Fibroblast of pulmonary artery (primary cell): ENCODE measurements at regions not wholly inside any gene's neighbourhood (a gene's known extent, or its start where the extent isn't known, plus 50 kb on each side); places are given as distances from the start of the nearest gene placed in this dataset.
"Not testable (repeated sequence)": the region's sequence is repeated elsewhere in the genome, so short reads cannot be mapped to it uniquely, and the experiment has no call there.

Source experiments
- DNase-seq: peaks from one replicate; pipeline ENCODE4 v3.0.0-alpha.2; 2010; ENCODE audit warnings: low read depth
- H3K4me3 ChIP-seq: replicated peaks from 2 replicates; pipeline ENCODE4 v1.5.1; 2011; ENCODE audit warnings: low read depth, mild to moderate bottlenecking, control low read depth, low read length, moderate library complexity
- TF ChIP-seq, protein P1 (sequence below): IDR thresholded peaks from 2 replicates; pipeline ENCODE4 v1.5.1; 2011; ENCODE audit warnings: mild to moderate bottlenecking, control low read depth, low read length, inconsistent platforms; ENCODE audit errors: missing control alignments

DNA sequence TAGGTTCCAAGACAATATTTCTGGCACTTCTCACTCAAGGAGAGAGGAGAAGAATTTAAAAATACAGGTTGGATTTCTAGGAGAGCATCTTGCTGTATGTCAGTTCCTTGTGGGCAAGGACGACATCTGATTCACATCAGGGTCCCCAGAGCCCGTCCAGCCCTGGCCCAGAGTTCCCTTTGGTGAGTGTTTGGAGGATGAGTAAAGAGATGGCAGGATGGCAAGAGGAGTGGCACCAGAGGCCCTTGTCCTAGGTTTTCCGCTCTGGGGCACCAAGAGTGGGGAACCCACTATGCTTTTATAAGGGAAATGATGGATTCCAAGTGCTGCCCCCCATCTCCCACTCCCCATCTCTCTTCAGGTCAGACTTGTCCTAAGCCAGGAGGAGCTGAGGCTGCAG is 181.8 kb downstream of the TBC1D2B start:
- TF ChIP-seq, protein P1, sequence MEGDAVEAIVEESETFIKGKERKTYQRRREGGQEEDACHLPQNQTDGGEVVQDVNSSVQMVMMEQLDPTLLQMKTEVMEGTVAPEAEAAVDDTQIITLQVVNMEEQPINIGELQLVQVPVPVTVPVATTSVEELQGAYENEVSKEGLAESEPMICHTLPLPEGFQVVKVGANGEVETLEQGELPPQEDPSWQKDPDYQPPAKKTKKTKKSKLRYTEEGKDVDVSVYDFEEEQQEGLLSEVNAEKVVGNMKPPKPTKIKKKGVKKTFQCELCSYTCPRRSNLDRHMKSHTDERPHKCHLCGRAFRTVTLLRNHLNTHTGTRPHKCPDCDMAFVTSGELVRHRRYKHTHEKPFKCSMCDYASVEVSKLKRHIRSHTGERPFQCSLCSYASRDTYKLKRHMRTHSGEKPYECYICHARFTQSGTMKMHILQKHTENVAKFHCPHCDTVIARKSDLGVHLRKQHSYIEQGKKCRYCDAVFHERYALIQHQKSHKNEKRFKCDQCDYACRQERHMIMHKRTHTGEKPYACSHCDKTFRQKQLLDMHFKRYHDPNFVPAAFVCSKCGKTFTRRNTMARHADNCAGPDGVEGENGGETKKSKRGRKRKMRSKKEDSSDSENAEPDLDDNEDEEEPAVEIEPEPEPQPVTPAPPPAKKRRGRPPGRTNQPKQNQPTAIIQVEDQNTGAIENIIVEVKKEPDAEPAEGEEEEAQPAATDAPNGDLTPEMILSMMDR, result no peak
- no peak for DNase-seq
- H3K4me3 ChIP-seq, result no peak overlapping the region

DNA sequence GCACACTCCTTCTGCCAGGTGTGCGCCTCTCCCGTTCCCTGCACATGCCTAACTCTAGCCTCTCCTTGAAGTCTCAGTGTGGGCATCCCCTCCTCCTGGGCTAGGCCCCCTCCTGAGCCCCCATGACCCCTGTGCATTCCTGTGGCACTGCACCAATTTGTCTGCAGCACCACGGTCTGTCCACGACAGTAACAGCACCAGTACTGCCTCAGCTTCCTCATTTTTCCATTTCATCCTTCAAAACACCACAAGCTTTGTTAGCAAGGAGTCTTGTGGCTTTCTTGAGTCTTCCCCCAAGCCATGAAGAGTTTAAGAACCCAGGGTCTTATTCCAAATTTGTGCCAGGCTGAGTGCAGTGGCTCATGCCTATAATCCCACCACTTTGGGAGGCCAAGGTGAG is 182.4 kb downstream of the TBC1D2B start:
- H3K4me3 ChIP-seq, DNase-seq: not testable (repeated sequence)

DNA sequence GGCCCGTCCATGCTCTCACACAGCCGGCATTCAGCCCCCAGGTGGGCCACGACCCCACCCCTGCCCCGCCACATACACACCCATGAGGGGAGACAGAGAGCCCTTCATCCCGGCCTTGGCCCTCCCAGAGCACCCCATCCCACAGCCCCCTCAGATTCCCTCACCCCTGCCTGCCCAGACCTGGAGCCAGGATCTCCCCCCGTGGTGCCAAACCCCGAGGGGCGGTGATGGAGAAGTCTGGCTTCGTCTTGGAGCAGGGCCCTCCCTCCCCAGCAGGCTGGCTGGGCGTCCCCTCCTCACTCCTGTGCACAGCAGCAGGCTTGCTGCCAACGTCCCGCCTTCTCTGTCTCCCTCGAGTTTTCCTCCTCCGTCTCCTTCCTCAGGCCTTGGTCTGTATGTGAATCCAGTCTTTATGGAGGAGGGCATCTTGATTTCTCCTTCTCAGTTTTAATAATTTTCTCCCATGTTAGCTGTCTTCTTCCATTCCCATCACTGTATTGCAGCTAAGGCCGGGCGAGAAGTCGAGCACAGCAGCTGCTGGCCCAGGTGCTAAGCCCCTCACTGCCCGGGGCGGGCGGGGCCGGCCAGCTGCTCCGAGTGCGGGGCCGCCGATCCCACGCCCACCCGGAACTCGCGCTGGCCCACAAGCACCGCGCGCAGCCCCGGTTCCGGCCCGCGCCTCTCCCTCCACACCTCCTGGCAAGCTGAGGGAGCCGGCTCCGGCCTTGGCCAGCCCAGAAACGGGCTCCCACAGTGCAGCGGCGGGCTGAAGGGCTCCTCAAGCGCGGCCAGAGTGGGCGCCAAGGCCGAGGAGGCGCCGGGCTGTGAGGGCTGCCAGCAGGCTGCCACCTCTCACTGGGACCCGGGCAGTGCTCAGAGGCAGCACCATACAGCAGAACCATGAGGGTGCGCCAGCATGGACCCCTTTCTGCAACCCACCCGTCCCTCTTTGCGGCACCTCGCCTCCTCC is 183.6 kb downstream of the TBC1D2B start:
- DNase-seq, H3K4me3 ChIP-seq: not testable (repeated sequence)

DNA sequence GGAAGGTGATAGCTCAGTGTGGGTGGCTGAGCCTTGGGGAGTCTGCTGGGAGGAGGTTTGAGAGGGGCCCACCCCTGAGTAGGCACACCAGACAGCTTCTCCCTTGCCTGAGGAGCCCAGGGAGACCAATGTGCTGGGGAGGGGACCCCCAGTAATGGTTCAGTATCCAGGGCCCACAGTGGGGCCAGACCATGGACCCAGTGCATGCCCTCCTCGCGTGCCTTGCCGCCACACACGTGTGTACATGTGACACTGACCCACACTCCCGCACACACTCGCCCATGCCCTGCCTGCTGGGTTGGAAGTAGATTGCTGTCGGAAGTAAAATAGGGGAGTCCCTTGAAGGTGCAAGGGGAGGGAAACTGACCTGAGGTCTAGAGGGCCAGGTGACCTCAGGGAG is 184.3 kb downstream of the TBC1D2B start:
- not testable (repeated sequence) for DNase-seq, H3K4me3 ChIP-seq

DNA sequence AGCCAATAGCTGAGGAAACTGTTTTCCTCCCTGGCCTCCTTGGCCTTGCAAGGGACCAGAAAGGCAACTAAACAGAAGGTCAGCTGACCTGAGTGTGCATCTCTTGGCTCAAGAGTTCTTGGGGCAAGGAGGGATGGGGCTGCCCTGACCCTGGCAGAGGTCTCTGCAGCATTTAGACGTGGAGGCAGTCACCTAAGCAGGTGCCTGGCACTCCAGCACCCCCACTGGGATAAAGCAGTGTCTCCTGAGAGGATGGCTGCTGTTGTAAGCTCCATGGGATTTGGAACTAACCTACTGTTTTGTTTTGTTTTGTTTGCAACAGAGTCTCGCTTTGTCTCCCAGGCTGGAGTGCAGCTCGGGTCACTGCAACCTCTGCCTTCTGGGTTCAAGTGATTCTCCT is 185.2 kb downstream of the TBC1D2B start:
- H3K4me3 ChIP-seq, result no peak overlapping the region
- no peak for DNase-seq
- TF ChIP-seq, protein P1, result no peak

DNA sequence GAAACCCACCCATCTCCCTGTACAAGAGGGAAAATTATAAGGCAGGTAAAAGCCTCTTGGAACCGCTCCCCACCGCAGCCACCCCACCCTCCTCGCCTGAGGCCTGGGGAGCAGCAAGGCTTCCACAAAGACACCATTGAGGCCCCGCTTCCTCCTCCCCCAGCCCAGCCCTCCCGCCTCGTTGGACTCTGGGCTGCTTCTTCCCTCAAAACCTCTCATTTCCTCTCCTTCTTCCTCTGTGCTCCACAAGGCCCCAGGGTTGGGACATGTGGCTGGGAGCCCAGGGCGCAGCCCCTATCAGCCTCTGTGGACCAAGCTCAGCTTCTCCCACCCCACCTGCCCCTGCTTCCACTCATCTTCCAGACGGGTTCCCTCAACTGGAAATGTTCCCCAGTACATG is 185.6 kb downstream of the TBC1D2B start:
- DNase-seq, H3K4me3 ChIP-seq: not testable (repeated sequence)

DNA sequence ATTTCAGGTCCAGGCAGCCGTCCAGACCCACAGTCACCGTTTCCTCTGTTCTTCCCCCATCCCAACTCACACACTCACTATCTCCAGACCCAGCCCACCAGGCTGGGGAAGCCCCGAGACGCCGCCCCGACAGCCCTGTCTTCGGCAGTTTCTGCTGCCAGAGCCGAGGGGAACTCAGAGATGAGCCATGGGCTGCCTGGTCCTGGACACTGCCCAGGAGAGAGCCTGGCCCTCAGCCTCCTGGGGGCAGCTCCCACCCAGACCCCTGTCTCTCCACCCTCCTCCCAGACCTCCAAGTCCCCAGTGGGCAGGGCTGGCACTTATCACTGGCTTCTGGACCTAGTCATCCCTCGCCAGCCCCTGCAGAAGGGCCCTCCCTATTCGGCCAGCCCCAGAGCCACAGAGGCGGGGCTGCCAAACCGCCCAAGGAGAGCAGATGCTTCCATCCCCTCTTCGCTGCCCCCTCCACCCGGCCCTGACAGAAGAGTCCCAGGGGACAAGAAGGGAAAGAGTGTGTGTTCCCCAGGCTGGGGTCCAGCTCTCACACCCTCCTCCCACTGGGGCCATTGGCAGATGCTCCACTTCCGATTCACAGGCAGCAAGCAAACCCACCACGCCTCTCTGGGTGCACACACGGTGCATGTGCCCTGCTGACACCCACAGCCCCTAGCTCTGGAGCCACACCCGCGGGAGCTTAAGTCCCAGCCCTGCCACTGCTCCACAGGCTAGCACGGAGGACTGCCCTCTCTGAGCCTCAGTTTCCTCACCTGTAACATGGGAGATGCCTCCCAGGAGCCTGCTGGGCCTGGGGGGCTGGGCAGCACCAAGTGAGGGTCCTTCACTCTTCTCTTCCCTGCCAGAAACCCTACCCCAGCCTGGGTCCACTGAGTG is 186.4 kb downstream of the TBC1D2B start:
- not testable (repeated sequence) for H3K4me3 ChIP-seq, DNase-seq

DNA sequence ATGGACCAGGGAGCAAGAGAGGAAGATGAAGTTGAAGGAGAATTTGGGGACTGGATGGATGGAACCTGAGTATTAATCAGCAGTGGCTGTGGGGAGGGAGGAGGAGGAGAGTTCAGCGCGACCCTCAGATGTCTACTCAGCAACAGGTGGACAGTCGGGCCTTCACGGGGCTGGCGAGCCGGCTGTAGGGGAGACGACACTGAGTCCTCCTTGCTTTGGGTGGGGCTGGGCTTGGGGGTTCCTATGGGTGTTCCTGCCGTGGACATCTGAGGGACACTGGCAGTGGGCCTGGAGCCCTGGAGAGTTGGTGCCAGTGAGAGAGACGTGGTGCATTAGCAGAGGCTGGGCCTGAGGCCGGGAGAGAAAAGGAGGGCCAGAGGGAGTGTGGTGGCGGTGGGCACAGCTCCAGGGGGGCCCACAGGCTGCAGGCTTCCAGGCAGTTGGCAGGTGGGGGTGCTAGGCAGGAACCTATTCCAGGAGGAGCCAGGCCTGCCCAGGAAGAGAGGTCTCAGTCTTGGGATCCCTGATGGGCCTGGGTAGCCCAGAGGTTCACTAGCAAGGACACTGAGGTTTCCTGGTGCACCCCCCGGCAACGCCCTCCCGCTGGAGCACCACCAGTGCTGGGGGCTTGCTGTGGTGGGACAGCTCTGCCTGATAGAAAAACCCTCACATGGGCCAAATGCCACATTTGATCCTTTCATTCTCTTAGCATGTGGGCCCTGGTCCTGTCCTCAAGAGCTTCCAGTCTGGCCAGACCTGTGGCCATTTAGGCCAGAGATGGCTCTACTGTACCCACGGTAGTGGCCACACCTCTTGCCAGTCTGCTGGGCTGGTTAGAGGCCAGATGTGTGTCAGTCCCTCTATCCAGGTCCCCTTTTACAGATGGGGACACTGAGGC is 187.4 kb downstream of the TBC1D2B start:
- DNase-seq, H3K4me3 ChIP-seq: not testable (repeated sequence)

DNA sequence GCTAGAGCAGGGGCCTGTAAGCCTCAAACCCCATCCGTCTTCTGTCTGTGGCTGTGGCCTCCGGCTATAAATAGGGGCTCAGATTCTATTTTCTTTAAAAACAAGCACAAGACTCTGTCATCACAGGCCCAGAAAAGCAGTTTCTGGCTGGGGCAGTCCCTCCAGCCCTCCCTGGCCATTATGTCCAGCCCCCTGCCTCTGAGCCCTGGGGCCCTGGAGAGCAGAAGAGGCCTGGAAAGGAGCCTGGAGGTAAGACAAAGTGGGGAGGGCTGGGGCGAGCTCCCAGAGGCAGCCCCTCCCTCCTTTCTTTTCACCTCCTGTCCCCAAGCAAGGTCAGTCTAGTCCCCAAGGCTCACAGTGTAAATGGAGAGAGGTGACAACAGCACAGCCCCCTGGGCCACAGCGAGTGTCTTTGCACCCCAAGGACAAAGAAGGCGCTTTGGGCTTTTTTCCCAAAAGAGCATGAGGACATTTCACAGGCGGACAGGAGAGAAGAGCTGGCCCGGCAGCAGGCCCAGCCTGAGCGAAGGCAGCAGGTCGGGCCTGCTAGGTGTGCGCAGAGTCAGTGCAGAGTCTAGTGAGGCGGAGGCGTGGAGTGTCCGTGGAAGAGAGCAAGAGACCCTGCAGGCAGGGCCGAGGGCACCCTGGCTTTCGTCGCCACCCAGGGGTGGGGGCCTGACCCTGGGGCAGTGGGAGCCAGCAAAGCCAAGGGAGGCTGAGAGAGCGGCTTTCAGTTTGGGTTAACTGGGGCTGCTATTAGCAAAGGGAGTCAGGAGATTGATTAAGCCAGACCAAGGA is 188.3 kb downstream of the TBC1D2B start:
- TF ChIP-seq, protein P1, result no peak
- no peak overlapping the region for H3K4me3 ChIP-seq
- no peak for DNase-seq

DNA sequence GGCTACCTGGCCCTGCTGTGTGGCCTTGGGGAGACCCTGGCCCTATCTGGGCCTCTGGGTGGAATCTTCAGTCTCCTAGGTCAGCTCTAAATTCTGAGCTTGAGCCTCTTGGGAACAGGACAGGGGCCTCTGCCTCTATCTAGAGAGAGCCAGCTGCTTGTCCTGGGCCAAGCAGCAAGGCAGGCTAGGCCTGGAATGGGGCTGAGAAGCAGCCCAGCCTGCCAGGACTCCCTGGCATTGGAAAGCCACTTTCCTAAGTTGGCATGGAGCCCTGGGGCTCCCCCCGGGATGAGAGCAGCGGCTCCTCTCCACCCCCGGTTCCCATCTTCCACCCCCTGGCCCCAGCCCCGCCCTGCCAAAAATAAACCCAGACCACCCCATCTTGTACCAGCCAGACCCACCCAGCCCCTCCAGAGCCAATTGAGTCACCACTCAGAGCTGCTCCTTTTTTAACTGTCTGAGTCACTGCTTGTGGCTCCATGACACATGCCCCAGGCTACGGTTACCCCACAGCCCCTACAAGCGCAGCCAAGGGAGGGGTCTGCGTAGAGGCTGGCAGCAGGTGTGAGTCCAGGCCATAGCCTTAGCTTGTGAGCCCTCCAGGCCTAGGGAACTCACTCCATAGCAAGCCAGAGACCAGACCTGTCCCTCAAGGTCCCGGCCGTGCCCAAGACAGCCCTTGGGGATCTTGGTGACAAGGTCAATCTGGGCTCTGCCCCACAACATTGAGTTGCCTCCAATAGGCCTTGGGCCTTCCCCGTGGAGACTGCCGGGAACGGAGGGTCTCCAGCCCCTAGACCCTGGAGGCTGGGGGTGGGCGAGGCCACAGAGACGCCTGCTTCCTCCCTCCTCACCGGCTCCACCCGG is 189.7 kb downstream of the TBC1D2B start:
- H3K4me3 ChIP-seq, DNase-seq: not testable (repeated sequence)
